GM12878 (cell line): ENCODE measurements at regions not wholly inside any gene's neighbourhood (a gene's known extent, or its start where the extent isn't known, plus 50 kb on each side); places are given as distances from the start of the nearest gene placed in this dataset.
"Not testable (repeated sequence)": the region's sequence is repeated elsewhere in the genome, so short reads cannot be mapped to it uniquely, and the experiment has no call there.

Experiments used
- ATAC-seq: fragments of 200-7000 bp; cut with Tn5 transposase; 3 replicates; pipeline ENCODE4 v1.9.1; 2020; ENCODE audit warnings: mild to moderate bottlenecking, moderate library complexity
- BruUV-seq: library from RNA; stranded (reverse); fragments of 400-500 nt; replicated peaks from 2 replicates; lab custom pipeline; 2021; lab: Mats Ljungman, UMichigan
- CTCF ChIA-PET: fragments of 300-600 bp; sonication (Branson Sonifier 250); formaldehyde crosslinking; extraction: SDS; loops from one replicate; lab custom pipeline; 2021; ENCODE audit warnings: inconsistent platforms; lab: Yijun Ruan, JAX
- POLR2A ChIA-PET: fragments of 350-600 bp; formaldehyde crosslinking; extraction: SDS; loops from one replicate; lab custom pipeline; 2021; ENCODE audit warnings: inconsistent platforms; lab: Charles Lee
- RAD21 ChIA-PET: fragments of 300-600 bp; sonication (Branson Sonifier 250); formaldehyde crosslinking; loops from one replicate; lab custom pipeline; 2023; ENCODE audit warnings: antibody characterized with exemption; ENCODE audit not compliant: unreplicated experiment; lab: Charles Lee
- SMC1A ChIA-PET: fragments of 300-600 bp; sonication (Branson Sonifier 250); formaldehyde crosslinking; loops from one replicate; lab custom pipeline; 2023; ENCODE audit not compliant: unreplicated experiment, uncharacterized antibody; lab: Charles Lee
- DNase-seq: peaks from one replicate; pipeline ENCODE4 v3.0.0-alpha.2; 2011; ENCODE audit warnings: low read depth, low spot score
- FAIRE-seq: peaks from 3 replicates; lab custom pipeline; 2011; peaks lifted over from hg19 to GRCh38; lab: Jason Lieb, UNC
- H2AFZ ChIP-seq: 2 replicates; pipeline ENCODE4 v1.6.0; 2011; ENCODE audit warnings: low read depth, low read length, control low read depth; ENCODE audit not compliant: control insufficient read depth
- H3K27ac ChIP-seq: 2 replicates; pipeline ENCODE4 v1.5.1; 2011; ENCODE audit warnings: control low read depth; ENCODE audit not compliant: control insufficient read depth, insufficient read depth
- H3K27me3 ChIP-seq, 2 experiments: replicated peaks in 1 of 2; 2 replicates each; pipeline versions ENCODE4 v1.6.0 to v1.6.1; 2011; ENCODE audit warnings: low read length in 1 of 2; ENCODE audit not compliant: control insufficient read depth in 2 of 2, insufficient read depth in 2 of 2
- H3K36me3 ChIP-seq, 2 experiments: 2 replicates each; pipeline ENCODE4 v1.5.1; 2011; ENCODE audit warnings: low read length in 1 of 2; ENCODE audit not compliant: control insufficient read depth in 2 of 2, insufficient read depth in 2 of 2
- H3K4me1 ChIP-seq: 2 replicates; pipeline ENCODE4 v1.6.1; 2011; ENCODE audit warnings: mild to moderate bottlenecking, low read length, moderate library complexity, mixed read lengths; ENCODE audit not compliant: control insufficient read depth, insufficient read depth
- H3K4me2 ChIP-seq: 2 replicates; pipeline ENCODE4 v1.6.0; 2011; ENCODE audit warnings: control low read depth; ENCODE audit not compliant: control insufficient read depth, insufficient read depth
- H3K4me3 ChIP-seq: fragments of 200-600 bp; sonication (generic); 2 replicates; pipeline ENCODE4 v1.5.1; 2016
- H3K79me2 ChIP-seq: 2 replicates; pipeline ENCODE4 v1.6.0; 2011; ENCODE audit warnings: low read length; ENCODE audit not compliant: control insufficient read depth, insufficient read depth
- H3K9ac ChIP-seq: 2 replicates; pipeline ENCODE4 v1.8.0; 2011; ENCODE audit warnings: low read length, control low read depth, mixed read lengths; ENCODE audit not compliant: control insufficient read depth, insufficient read depth
- H3K9me3 ChIP-seq: replicated peaks from 3 replicates; pipeline ENCODE4 v1.5.1; 2011; ENCODE audit warnings: mild to moderate bottlenecking, low read length; ENCODE audit not compliant: control insufficient read depth, insufficient read depth
- H4K20me1 ChIP-seq: 2 replicates; pipeline ENCODE4 v1.6.0; 2011; ENCODE audit not compliant: control insufficient read depth, insufficient read depth
- DPF2 ChIP-seq: fragments of 450-650 bp; IDR thresholded peaks from 2 replicates; pipeline ENCODE4 v1.6.1; 2017; ENCODE audit warnings: mild to moderate bottlenecking
- WGBS: methylation state at CpG from one replicate; pipeline ENCODE4 v1.1.6; 2016; ENCODE audit warnings: low lambda C conversion rate; ENCODE audit not compliant: insufficient replicate concordance, insufficient coverage; ENCODE audit errors: missing lambda C conversion rate; 5-methylcytosine and 5-hydroxymethylcytosine counted together
- in situ Hi-C: fragments of 300-500 bp; cut with MboI; formaldehyde crosslinking; loops from 9 replicates; pipeline ENCODE4 v1.14.3; 2018; ENCODE audit warnings: mixed read lengths
- intact Hi-C: fragments of 100-400 bp; cut with micrococcal nuclease; formaldehyde crosslinking; loops from one replicate; pipeline ENCODE4 v1.14.2; 2022; ENCODE audit not compliant: unreplicated experiment

DNA sequence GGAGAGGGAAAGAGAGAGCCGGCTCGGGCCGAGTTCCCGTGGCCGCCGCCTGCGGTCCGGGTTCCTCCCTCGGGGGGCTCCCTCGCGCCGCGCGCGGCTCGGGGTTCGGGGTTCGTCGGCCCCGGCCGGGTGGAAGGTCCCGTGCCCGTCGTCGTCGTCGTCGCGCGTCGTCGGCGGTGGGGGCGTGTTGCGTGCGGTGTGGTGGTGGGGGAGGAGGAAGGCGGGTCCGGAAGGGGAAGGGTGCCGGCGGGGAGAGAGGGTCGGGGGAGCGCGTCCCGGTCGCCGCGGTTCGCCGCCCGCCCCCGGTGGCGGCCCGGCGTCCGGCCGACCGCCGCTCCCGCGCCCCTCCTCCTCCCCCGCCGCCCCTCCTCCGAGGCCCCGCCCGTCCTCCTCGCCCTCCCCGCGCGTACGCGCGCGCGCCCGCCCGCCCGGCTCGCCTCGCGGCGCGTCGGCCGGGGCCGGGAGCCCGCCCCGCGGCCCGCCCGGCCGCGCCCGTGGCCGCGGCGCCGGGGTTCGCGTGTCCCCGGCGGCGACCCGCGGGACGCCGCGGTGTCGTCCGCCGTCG is 2308.3 kb upstream of the TPTE start:
- DNase-seq, in situ Hi-C loops, CTCF ChIA-PET, H3K4me1 ChIP-seq, FAIRE-seq, BruUV-seq, ATAC-seq, H3K36me3 ChIP-seq, H2AFZ ChIP-seq, H3K27me3 ChIP-seq, H3K4me3 ChIP-seq, H3K9ac ChIP-seq, RAD21 ChIA-PET, H3K27ac ChIP-seq, H3K4me2 ChIP-seq, H3K9me3 ChIP-seq, intact Hi-C loops, H3K79me2 ChIP-seq, H4K20me1 ChIP-seq, SMC1A ChIA-PET, POLR2A ChIA-PET: not testable (repeated sequence)
- peak; percentile 44; the same call in 1 of the 2 replicates for TF ChIP-seq DPF2
- 31% methylated on average over 22 of the region's 111 CpGs for WGBS

DNA sequence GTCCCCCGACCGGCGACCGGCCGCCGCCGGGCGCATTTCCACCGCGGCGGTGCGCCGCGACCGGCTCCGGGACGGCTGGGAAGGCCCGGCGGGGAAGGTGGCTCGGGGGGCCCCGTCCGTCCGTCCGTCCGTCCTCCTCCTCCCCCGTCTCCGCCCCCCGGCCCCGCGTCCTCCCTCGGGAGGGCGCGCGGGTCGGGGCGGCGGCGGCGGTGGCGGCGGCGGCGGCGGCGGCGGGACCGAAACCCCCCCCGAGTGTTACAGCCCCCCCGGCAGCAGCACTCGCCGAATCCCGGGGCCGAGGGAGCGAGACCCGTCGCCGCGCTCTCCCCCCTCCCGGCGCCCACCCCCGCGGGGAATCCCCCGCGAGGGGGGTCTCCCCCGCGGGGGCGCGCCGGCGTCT is 2306.8 kb upstream of the TPTE start:
- H3K9ac ChIP-seq, in situ Hi-C loops, H3K4me2 ChIP-seq, RAD21 ChIA-PET, H3K4me1 ChIP-seq, H4K20me1 ChIP-seq, SMC1A ChIA-PET, H3K4me3 ChIP-seq, H2AFZ ChIP-seq, H3K36me3 ChIP-seq, FAIRE-seq, BruUV-seq, H3K27me3 ChIP-seq, POLR2A ChIA-PET, H3K27ac ChIP-seq, H3K79me2 ChIP-seq, ATAC-seq, H3K9me3 ChIP-seq, DNase-seq, CTCF ChIA-PET, intact Hi-C loops: not testable (repeated sequence)
- 62% methylated on average over 19 of the region's 70 CpGs for WGBS
